Heart right ventricle (tissue), 16 donors: ENCODE measurements at regions not wholly inside any gene's neighbourhood (a gene's known extent, or its start where the extent isn't known, plus 50 kb on each side); places are given as distances from the start of the nearest gene placed in this dataset.

ENCODE experiments used
- ATAC-seq, 8 donors: fragments of 200-7000 bp; cut with Tn5 transposase; one replicate each; pipeline ENCODE4 v1.9.1; 2020; ENCODE audit warnings: mild to moderate bottlenecking in 8 of 8, moderate library complexity in 8 of 8, moderate number of reproducible peaks in 1 of 8
- DNase-seq, 2 donors: peaks; one replicate each; pipeline ENCODE4 v3.0.0-alpha.2; 2020
- H3K27ac ChIP-seq, 10 donors: fragments of 200-600 bp; sonication (generic) in 2 of 10; one replicate each; pipeline versions ENCODE4 v1.5.0 to v1.8.0; 2020 to 2022; ENCODE audit warnings: mild to moderate bottlenecking in 3 of 10
- H3K27me3 ChIP-seq, 7 donors: fragments of 200-600 bp; one replicate each; pipeline ENCODE4 v1.8.0; 2021 to 2022; ENCODE audit warnings: mild to moderate bottlenecking in 2 of 7
- H3K36me3 ChIP-seq, 9 donors: fragments of 200-600 bp; sonication (generic) in 1 of 9; one replicate each; pipeline versions ENCODE4 v1.5.0 to v1.8.0; 2020 to 2022; ENCODE audit warnings: mild to moderate bottlenecking in 2 of 9
- H3K4me1 ChIP-seq, 9 donors: fragments of 200-600 bp; sonication (generic) in 1 of 9; one replicate each; pipeline versions ENCODE4 v1.5.0 to v1.8.0; 2020 to 2022; ENCODE audit warnings: mild to moderate bottlenecking in 4 of 9
- H3K4me3 ChIP-seq, 10 donors: fragments of 200-600 bp; sonication (generic) in 2 of 10; one replicate each; pipeline versions ENCODE4 v1.5.0 to v1.8.0; 2020 to 2022; ENCODE audit warnings: mild to moderate bottlenecking in 7 of 10, moderate library complexity in 2 of 10
- H3K9me3 ChIP-seq, 11 donors: fragments of 200-600 bp in 10 of 11; sonication (generic) in 2 of 11; one replicate each; pipeline versions ENCODE4 v1.5.0 to v1.8.0; 2013 to 2022; ENCODE audit warnings: mild to moderate bottlenecking in 2 of 11, control low read depth in 1 of 11, moderate library complexity in 1 of 11
- WGBS, 2 donors: extraction: QIAGEN DNeasy Blood & Tissue Kit; methylation state at CpG; one replicate each; pipeline ENCODE4 v1.1.7; 2013; ENCODE audit warnings: inconsistent platforms in 1 of 2; 5-methylcytosine and 5-hydroxymethylcytosine counted together
- intact Hi-C, 10 donors: fragments of 100-400 bp; cut with DNase I; formaldehyde crosslinking; loops; one replicate each; pipeline versions ENCODE4 v1.11.1 to v1.14.2; 2022
- TF ChIP-seq, protein P1 (sequence below), 9 donors: fragments of 200-600 bp; sonication (generic) in 2 of 9; IDR thresholded peaks; one replicate each; pipeline versions ENCODE4 v1.5.0 to v1.8.0; 2021 to 2022; ENCODE audit warnings: antibody characterized with exemption in 9 of 9, mild to moderate bottlenecking in 5 of 9, moderate library complexity in 1 of 9
- donor health status: Arrhythmogenic right ventricular cardiomyopathy.
- donor health status: ischemic (EF 13 %, LVEDD 7.1; RV severe dilation, severe dysfunction).
- donor health status: healthy with polysubstance abuse.
- donor health status: DM: no; HTN: yes; CAD: no.
- donor health status: DM: no; HTN: no; CAD: no.
- donor health status: ischemic (EF 25% LVEDD 6.9; RV normal size, moderate dysfunction).
- donor health status: ischemic (EF 25% LVEDD 5.7; RV mildly dilated, moderate dysfunction).
- donor health status: healthy.
- donor health status: DM: yes; HTN: yes; CAD: no.
- donor health status: Ischemic cardiomyopathy.
- donor health status: ischemic (EF 35%, LVEDD 5.7; RV mildly dilated, moderate dysfunction).
- donor health status: nonischemic (EF 11% LVEDD 7.7; RV severe dilation, severe dysfunction).
- donor health status: DM: yes; HTN: yes; CAD: no.
- donor health status: PGD.
- donor health status: ischemic (EF 29% LVEDD 5.4; RV normal size, mild dysfunction).
- donor health status: nonischemic (EF 23%, LVEDD 6.1; RV moderate dilation, normal function).

DNA sequence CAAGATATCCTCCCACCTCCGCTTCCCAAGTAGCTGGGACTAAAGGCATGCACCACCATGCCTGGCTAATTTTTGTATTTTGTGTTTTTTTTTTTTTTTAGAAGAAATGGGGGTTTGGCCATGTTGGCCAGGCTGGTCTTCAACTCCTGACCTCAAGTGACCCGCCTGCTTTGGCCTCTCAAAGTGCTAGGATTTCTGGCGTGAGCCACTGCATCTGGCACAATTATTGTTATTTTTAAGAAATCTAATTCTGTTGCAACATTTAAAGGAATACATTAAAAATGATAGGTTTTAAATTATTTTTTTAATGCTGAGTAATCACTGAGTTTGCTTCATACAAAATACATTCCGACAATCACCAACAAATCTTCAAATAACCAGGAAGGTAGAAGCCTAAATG is 178.1 kb upstream of the SEMA3E start:
- DNase-seq, result no peak
- 64 to 83% methylated on average over 4 of the region's 4 CpGs for WGBS, 2 donors
- intact Hi-C loops, result no loop called here
- no peak for ATAC-seq
- Histone ChIP-seq H3K27ac (no peak overlapping the region), H3K4me3 (no peak overlapping the region), H3K27me3 (no peaks in the 10 kb centered on the region), H3K4me1 (no peaks in the 10 kb centered on the region), H3K36me3 (no peaks in the 10 kb centered on the region), H3K9me3 (no peaks in the 10 kb centered on the region)
- TF ChIP-seq, protein P1, sequence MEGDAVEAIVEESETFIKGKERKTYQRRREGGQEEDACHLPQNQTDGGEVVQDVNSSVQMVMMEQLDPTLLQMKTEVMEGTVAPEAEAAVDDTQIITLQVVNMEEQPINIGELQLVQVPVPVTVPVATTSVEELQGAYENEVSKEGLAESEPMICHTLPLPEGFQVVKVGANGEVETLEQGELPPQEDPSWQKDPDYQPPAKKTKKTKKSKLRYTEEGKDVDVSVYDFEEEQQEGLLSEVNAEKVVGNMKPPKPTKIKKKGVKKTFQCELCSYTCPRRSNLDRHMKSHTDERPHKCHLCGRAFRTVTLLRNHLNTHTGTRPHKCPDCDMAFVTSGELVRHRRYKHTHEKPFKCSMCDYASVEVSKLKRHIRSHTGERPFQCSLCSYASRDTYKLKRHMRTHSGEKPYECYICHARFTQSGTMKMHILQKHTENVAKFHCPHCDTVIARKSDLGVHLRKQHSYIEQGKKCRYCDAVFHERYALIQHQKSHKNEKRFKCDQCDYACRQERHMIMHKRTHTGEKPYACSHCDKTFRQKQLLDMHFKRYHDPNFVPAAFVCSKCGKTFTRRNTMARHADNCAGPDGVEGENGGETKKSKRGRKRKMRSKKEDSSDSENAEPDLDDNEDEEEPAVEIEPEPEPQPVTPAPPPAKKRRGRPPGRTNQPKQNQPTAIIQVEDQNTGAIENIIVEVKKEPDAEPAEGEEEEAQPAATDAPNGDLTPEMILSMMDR (IDR thresholded peaks at IDR 0.05), result no peak

DNA sequence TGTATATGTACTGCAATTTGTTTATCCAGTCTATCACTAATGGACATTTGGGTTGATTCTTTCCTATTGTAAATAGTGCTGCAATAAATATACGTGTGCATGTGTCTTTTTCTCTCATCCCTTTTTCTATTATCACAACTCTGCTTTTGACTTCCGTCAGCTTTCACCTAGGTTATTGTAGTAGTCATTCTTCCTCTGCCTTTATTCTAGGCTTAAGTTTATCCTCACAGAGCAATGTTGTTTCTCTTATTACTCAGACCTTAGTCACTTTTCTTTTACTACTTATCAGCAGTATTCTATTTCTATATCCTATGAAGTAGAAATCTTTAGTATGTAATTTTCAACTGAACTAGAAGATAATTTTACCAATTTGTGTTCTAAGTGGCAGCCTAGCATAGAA is 175.3 kb upstream of the SEMA3E start:
- TF ChIP-seq, protein P1 (IDR thresholded peaks at IDR 0.05), result no peak
- H3K27ac ChIP-seq, result no peak overlapping the region
- WGBS, 2 donors, result 69 to 74% methylated on average over 2 of the region's 2 CpGs
- intact Hi-C loops, result no loop called here
- H3K36me3 ChIP-seq, result no peaks in the 10 kb centered on the region
- H3K27me3 ChIP-seq, result no peaks in the 10 kb centered on the region
- no peaks in the 10 kb centered on the region for H3K4me1 ChIP-seq
- DNase-seq, result no peak
- no peak for ATAC-seq
- no peak overlapping the region for H3K4me3 ChIP-seq
- H3K9me3 ChIP-seq, result no peaks in the 10 kb centered on the region

DNA sequence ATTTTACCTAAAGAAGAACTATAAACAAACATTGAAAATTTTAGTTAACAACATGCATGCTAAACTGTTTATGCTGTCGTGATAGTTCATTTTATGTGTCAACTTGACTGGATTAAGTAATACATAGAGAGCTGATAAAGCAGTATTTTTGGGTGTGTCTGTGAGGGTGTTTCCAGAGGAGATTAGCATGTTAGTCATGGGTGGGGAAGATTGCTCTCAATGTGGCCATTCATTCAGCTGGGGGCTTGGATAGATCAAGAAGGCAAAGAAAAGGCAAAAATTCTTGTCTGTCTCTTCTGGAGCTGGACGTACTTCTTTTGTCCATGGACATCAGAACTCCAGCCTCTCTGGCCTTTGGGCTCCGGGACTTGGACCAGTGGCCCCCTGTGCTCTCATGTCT is 172.9 kb upstream of the SEMA3E start:
- no peaks in the 10 kb centered on the region for H3K4me1 ChIP-seq
- no peaks in the 10 kb centered on the region for H3K27me3 ChIP-seq
- H3K9me3 ChIP-seq, result no peaks in the 10 kb centered on the region
- H3K36me3 ChIP-seq, result no peaks in the 10 kb centered on the region
- no peak for DNase-seq
- 65 to 85% methylated on average over 3 of the region's 3 CpGs for WGBS, 2 donors
- no peak overlapping the region for H3K4me3 ChIP-seq
- ATAC-seq, result no peak
- no peak overlapping the region for H3K27ac ChIP-seq
- TF ChIP-seq, protein P1 (IDR thresholded peaks at IDR 0.05), result no peak
- intact Hi-C loops, result no loop called here

DNA sequence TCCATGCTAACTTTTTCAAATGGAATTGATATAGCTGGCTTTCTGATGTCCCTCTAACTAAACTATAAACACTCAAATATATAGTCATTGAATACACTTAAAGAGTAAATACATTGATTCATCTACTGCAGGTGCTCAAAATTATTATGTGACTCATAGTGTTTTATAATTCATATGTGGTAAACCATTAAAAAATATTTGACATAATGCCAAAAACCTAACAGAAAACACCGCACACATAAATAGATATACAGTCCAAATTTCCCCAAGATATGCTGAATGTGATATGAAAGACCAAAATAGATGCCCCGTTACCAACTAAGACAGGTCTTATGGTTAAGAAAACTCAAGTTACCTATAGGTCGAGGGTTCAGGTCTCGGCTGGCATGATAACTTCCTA is 171.7 kb upstream of the SEMA3E start:
- no peak overlapping the region for H3K4me3 ChIP-seq
- intact Hi-C loops, result no loop called here
- H3K27ac ChIP-seq, result no peak overlapping the region
- 87 to 88% methylated on average over 4 of the region's 4 CpGs for WGBS, 2 donors
- no peaks in the 10 kb centered on the region for H3K9me3 ChIP-seq
- no peaks in the 10 kb centered on the region for H3K27me3 ChIP-seq
- no peaks in the 10 kb centered on the region for H3K36me3 ChIP-seq
- TF ChIP-seq, protein P1 (IDR thresholded peaks at IDR 0.05), result no peak
- H3K4me1 ChIP-seq, result no peaks in the 10 kb centered on the region
- DNase-seq, result no peak
- ATAC-seq, result no peak

DNA sequence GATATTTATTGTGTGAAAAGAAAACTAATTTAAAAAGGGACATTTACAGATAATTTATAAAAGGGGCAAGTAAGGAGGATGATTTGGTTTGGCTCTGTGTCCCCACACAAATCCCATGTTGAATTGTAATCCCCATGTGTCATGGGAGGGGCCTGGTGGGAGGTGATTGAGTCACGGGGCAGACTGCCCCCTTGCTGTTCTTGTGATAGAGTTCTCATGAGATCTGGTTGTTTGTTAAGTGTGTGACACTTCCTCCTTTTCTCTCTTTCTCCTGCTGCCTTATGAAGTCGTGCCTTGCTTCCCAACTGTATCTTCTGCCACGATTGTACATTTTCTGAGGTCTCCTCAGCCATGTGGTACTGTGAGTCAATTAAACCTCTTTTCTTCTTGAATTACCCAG is 171.0 kb upstream of the SEMA3E start:
- Histone ChIP-seq H3K36me3 (no peaks in the 10 kb centered on the region), H3K27me3 (no peaks in the 10 kb centered on the region), H3K9me3 (no peaks in the 10 kb centered on the region), H3K4me1 (no peaks in the 10 kb centered on the region), H3K27ac (no peak overlapping the region), H3K4me3 (no peak overlapping the region)
- ATAC-seq, result no peak
- WGBS, 2 donors, result 18 to 33% methylated on average over 3 of the region's 3 CpGs
- intact Hi-C loops, result no loop called here
- TF ChIP-seq, protein P1 (IDR thresholded peaks at IDR 0.05), result no peak
- no peak for DNase-seq
